Activated T-cell treated with anti-CD3 and anti-CD28 coated beads, Interleukin-2, amount 50 U/mL, for 24 hours (primary cell): ENCODE measurements at regions not wholly inside any gene's neighbourhood (a gene's known extent, or its start where the extent isn't known, plus 50 kb on each side); places are given as distances from the start of the nearest gene placed in this dataset.

Source experiments
- DNase-seq: peaks from one replicate; pipeline ENCODE4 v3.0.0-alpha.2; 2020
- H3K27ac Mint-ChIP-seq: 2 replicates; pipeline ENCODE4 v1.8.0; 2020; ENCODE audit warnings: mild to moderate bottlenecking, mixed read lengths
- H3K27me3 Mint-ChIP-seq: 2 replicates; pipeline ENCODE4 v1.8.0; 2020; ENCODE audit warnings: mixed read lengths
- H3K36me3 Mint-ChIP-seq: 2 replicates; pipeline ENCODE4 v1.8.0; 2020; ENCODE audit warnings: low read depth, mixed read lengths
- H3K4me1 Mint-ChIP-seq: 2 replicates; pipeline ENCODE4 v1.8.0; 2020; ENCODE audit warnings: low read depth, mixed read lengths
- H3K4me3 Mint-ChIP-seq: 2 replicates; pipeline ENCODE4 v1.8.0; 2020; ENCODE audit warnings: mild to moderate bottlenecking, moderate library complexity, mixed read lengths
- H3K9me3 Mint-ChIP-seq: 2 replicates; pipeline ENCODE4 v1.8.0; 2020; ENCODE audit warnings: mixed read lengths

DNA sequence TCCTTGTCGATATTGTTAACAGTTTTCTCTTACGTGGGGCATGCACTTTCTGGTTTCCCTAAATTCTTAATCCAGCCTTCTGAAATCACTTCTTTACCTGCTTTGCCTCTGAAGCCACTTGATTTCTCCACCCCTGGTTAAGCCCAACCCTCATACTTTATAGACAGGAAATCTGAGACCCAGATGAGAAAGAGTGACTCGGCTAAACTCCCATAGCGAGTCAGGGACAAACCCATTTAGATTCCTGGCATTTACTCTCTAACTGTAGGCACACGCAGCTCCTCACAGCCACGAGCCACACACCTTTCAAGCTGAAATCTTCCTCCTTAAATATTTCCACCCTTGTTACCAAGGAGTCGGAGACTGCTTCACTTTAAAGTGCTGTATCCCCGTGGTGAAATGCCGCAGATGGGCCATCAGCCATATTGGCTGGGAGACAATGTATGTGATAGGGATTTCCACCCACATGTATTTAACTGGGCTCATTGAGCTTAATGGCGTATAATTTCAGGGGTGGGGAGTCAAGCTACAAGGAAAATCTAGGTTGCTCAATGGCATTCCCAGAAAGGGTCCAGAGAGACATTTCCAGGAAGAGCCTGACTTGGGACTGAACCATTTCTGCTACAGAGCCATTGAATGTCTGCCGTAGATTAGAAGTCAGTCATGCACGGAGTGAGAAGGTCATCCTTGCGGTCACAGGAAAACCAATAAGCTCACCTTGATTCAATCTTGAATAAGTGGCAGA, 49.9 kb upstream of the GRK3 start:
- H3K27me3 Mint-ChIP-seq, result peaks cover 17% of the 10 kb centered on the region
- H3K9me3 Mint-ChIP-seq, result no peaks in the 10 kb centered on the region
- H3K4me1 Mint-ChIP-seq, result no peaks in the 10 kb centered on the region
- H3K36me3 Mint-ChIP-seq, result no peaks in the 10 kb centered on the region
- no peak overlapping the region for H3K4me3 Mint-ChIP-seq
- no peak for DNase-seq
- H3K27ac Mint-ChIP-seq, result no peak overlapping the region
